ENCODE measurements at regions not wholly inside any gene's neighbourhood (a gene's known extent, or its start where the extent isn't known, plus 50 kb on each side); places are given as distances from the start of the nearest gene placed in this dataset.
"Not testable (repeated sequence)": the region's sequence is repeated elsewhere in the genome, so short reads cannot be mapped to it uniquely, and the experiment has no call there.

GRCh38 chr4:57194068-57194611, 84.0 kb upstream of the IGFBP7 start:
- no peak for DNase-seq (ENCODE audit: low read depth in 1 of 2, low spot score in 1 of 2)

GRCh38 chr4:57193209-57193810, 83.1 kb upstream of the IGFBP7 start:
- no peak for DNase-seq (ENCODE audit: low read depth in 1 of 2, low spot score in 1 of 2)

- no peak for DNase-seq (ENCODE audit: low read depth in 1 of 2, low spot score in 1 of 2)
Observed at GRCh38 chr4:57191523-57192034, 81.4 kb upstream of the IGFBP7 start.

- no peak for DNase-seq (ENCODE audit: low read depth in 1 of 2, low spot score in 1 of 2)
Observed at GRCh38 chr4:57190601-57191481, 80.7 kb upstream of the IGFBP7 start.

- no peak for DNase-seq (ENCODE audit: low read depth in 1 of 2, low spot score in 1 of 2)
Observed at GRCh38 chr4:57187246-57187645, 77.1 kb upstream of the IGFBP7 start.

- DNase-seq (ENCODE audit: low read depth in 1 of 2, low spot score in 1 of 2), result no peak
Observed at GRCh38 chr4:57184378-57185029, 74.3 kb upstream of the IGFBP7 start.

- no peak for DNase-seq (ENCODE audit: low read depth in 1 of 2, low spot score in 1 of 2)
Observed at GRCh38 chr4:57182132-57182874, 72.1 kb upstream of the IGFBP7 start.

- not testable (repeated sequence) for DNase-seq (ENCODE audit: low read depth in 1 of 2, low spot score in 1 of 2)
Observed at GRCh38 chr4:57173136-57173535, 63.0 kb upstream of the IGFBP7 start.

GRCh38 chr4:57172065-57172464, 61.9 kb upstream of the IGFBP7 start:
- DNase-seq (ENCODE audit: low read depth in 1 of 2, low spot score in 1 of 2), result no peak

- no peak for DNase-seq (ENCODE audit: low read depth in 1 of 2, low spot score in 1 of 2)
Observed at GRCh38 chr4:57168982-57169381, 58.8 kb upstream of the IGFBP7 start.

GRCh38 chr4:57163530-57164459, 53.6 kb upstream of the IGFBP7 start:
- peak; percentile 37 to 66 for DNase-seq (ENCODE audit: low read depth in 1 of 2, low spot score in 1 of 2)

- DNase-seq (ENCODE audit: low read depth in 1 of 2, low spot score in 1 of 2), result no peak
Observed at GRCh38 chr4:57162499-57163019, 52.4 kb upstream of the IGFBP7 start.

Measured in stimulated activated CD4-positive, alpha-beta T cell treated with anti-CD3 and anti-CD28 coated beads, Interleukin-15, amount 100 ng/mL, for 1 hour (primary cell).